Effector memory CD4-positive, alpha-beta T cell (primary cell): ENCODE measurements at regions not wholly inside any gene's neighbourhood (a gene's known extent, or its start where the extent isn't known, plus 50 kb on each side); places are given as distances from the start of the nearest gene placed in this dataset.

ENCODE experiments used
- DNase-seq, 3 donors: peaks; one replicate each; pipeline ENCODE4 v3.0.0-alpha.2; 2020
- H3K27ac ChIP-seq: 2 replicates; pipeline ENCODE4 v1.7.0; 2013; ENCODE audit warnings: mild to moderate bottlenecking, low read length, moderate library complexity; ENCODE audit not compliant: insufficient read depth, poor library complexity, severe bottlenecking
- H3K27me3 ChIP-seq: replicated peaks from 2 replicates; pipeline ENCODE4 v1.7.0; 2013; ENCODE audit warnings: mild to moderate bottlenecking, low read length; ENCODE audit not compliant: insufficient read depth, control insufficient read depth, poor library complexity, severe bottlenecking
- H3K36me3 ChIP-seq: 2 replicates; pipeline ENCODE4 v1.7.0; 2013; ENCODE audit warnings: mild to moderate bottlenecking, low read length, moderate library complexity; ENCODE audit not compliant: control insufficient read depth, insufficient read depth
- H3K4me1 ChIP-seq: 2 replicates; pipeline ENCODE4 v1.7.0; 2013; ENCODE audit warnings: low read length, mild to moderate bottlenecking; ENCODE audit not compliant: control insufficient read depth, insufficient read depth, poor library complexity, severe bottlenecking
- H3K4me3 ChIP-seq: 2 replicates; pipeline ENCODE4 v1.7.0; 2013; ENCODE audit warnings: low read length, low read depth, mild to moderate bottlenecking; ENCODE audit not compliant: insufficient read depth, poor library complexity, severe bottlenecking
- H3K9me3 ChIP-seq: 2 replicates; pipeline ENCODE4 v1.7.0; 2013; ENCODE audit warnings: mild to moderate bottlenecking, low read length, moderate library complexity; ENCODE audit not compliant: control insufficient read depth

DNA sequence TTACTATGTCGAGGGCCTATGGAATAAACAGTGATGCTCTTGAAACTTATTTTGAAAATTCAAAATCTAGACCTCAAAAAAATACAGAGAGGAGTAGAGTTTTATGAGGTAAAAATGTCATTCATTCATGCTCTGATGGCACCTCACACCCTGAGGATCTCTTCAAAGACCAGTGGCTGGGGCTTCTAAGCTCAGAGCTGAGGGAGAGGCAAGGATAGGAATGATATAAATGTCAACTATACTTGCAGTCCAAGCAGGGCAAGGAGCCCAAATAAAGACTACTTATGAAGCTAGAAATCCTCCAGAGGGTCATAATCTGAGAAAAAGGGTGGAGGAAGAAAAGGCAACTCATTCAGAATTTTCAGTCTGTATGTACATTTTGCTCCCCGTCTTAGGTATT, 136.7 kb upstream of the CARMIL1 start:
- Histone ChIP-seq H3K4me1 (peaks cover 8% of the 10 kb centered on the region), H3K27ac (no peak overlapping the region), H3K36me3 (no peaks in the 10 kb centered on the region), H3K27me3 (no peaks in the 10 kb centered on the region), H3K4me3 (no peak overlapping the region), H3K9me3 (no peaks in the 10 kb centered on the region)
- DNase-seq = no peak

DNA sequence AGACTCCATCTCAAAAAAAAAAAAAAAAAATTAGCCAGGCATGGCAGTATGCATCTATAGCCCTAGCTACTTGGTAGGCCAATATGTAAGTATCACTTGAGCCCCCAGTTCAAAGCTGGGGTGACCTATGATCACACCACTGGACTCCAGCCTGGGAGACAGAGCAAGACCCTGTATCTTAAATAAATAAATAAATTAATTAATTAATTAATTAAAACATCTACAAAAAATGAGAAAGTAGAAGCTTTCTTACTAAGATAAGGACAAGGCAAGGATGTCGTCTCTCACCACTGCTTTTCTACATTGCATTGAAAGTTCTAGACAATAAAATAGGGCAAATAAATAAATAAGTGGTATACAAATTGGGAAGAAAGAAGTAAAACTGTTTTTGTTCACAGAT, 134.3 kb upstream of the CARMIL1 start:
- DNase-seq = no peak
- H3K9me3 ChIP-seq = no peaks in the 10 kb centered on the region
- no peak overlapping the region for H3K27ac ChIP-seq
- no peak overlapping the region for H3K4me3 ChIP-seq
- no peaks in the 10 kb centered on the region for H3K4me1 ChIP-seq
- H3K27me3 ChIP-seq = no peaks in the 10 kb centered on the region
- no peaks in the 10 kb centered on the region for H3K36me3 ChIP-seq

- no peak for DNase-seq
- Histone ChIP-seq H3K4me3 (no peak overlapping the region), H3K27ac (no peak overlapping the region), H3K27me3 (no peaks in the 10 kb centered on the region), H3K9me3 (no peaks in the 10 kb centered on the region), H3K4me1 (no peaks in the 10 kb centered on the region), H3K36me3 (no peaks in the 10 kb centered on the region)
These were observed 132.0 kb upstream of the CARMIL1 start for GRCh38 chr6:25147223-25147622.

DNA sequence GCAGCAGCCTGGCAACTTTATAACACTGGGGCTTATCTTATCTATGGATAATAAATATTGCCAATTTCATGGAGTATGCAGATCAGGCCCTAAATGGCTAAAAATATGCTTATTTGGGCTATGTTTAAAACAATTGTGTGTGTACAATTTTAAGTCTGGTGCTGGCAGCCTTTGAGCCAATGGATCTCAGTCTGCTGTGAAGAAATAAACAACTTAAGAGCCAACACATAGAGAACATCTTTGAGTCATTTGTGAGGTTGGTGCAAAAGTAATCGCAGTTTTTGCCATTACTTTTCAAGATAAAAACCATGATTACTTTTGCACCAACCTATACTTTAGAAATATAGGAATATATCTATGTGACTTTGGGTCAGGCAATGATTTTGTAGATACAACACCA, 129.1 kb upstream of the CARMIL1 start:
- no peak overlapping the region for H3K27ac ChIP-seq
- no peaks in the 10 kb centered on the region for H3K36me3 ChIP-seq
- H3K4me3 ChIP-seq = no peak overlapping the region
- H3K9me3 ChIP-seq = no peaks in the 10 kb centered on the region
- no peak for DNase-seq
- H3K4me1 ChIP-seq = no peaks in the 10 kb centered on the region
- H3K27me3 ChIP-seq = no peaks in the 10 kb centered on the region

DNA sequence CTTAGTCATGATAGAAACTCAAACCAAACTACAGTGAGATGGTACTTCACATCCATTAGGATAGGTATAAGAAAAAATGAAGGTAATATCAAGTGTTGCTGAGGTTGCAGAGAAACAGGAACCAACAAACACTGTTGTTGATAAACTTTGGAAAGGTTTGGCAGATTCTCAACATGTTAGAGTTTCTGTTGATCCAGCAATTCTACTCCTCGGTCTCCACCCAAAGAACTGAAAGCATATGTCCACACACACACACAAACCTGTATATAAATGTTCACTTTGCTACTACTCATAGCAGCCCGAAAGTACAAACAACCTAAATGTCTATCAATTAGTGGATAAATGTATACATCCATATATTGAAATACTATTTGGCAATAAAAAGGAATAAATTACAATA, 128.3 kb upstream of the CARMIL1 start:
- H3K9me3 ChIP-seq = no peaks in the 10 kb centered on the region
- no peak overlapping the region for H3K27ac ChIP-seq
- no peaks in the 10 kb centered on the region for H3K4me1 ChIP-seq
- no peaks in the 10 kb centered on the region for H3K36me3 ChIP-seq
- H3K4me3 ChIP-seq = no peak overlapping the region
- DNase-seq = no peak
- H3K27me3 ChIP-seq = no peaks in the 10 kb centered on the region

- no peak overlapping the region for H3K27ac ChIP-seq
- H3K4me1 ChIP-seq = no peaks in the 10 kb centered on the region
- DNase-seq = no peak
- no peaks in the 10 kb centered on the region for H3K9me3 ChIP-seq
- H3K4me3 ChIP-seq = no peak overlapping the region
- no peaks in the 10 kb centered on the region for H3K36me3 ChIP-seq
- H3K27me3 ChIP-seq = no peaks in the 10 kb centered on the region
These were observed 126.1 kb upstream of the CARMIL1 start for GRCh38 chr6:25153079-25153478.

GRCh38 chr6:25154034-25154596, 125.1 kb upstream of the CARMIL1 start:
- no peak for DNase-seq
- Histone ChIP-seq H3K36me3 (no peaks in the 10 kb centered on the region), H3K9me3 (no peaks in the 10 kb centered on the region), H3K27ac (no peak overlapping the region), H3K4me3 (no peak overlapping the region), H3K27me3 (no peaks in the 10 kb centered on the region), H3K4me1 (no peaks in the 10 kb centered on the region)

DNA sequence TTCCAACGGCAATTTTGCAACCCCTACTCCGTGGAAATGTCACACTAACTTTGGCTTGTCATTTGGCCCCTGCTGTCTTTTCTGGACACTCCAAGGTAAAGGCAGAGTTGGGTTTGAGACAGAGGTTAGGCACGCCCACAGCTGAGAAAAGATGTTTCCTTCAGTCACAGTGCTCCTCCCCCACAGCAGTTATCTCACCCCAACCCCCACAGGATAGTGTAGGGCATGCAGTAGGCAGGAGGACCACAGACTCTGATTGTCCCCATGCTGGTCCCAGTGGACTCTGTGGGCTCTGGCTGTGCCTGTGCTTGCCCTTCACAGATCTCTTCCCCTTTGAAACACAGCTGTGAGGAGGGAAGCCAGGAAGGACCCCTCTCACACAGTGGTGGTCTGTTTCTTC, 124.0 kb upstream of the CARMIL1 start:
- Histone ChIP-seq H3K27ac (no peak overlapping the region), H3K4me1 (no peaks in the 10 kb centered on the region), H3K9me3 (no peaks in the 10 kb centered on the region), H3K27me3 (no peaks in the 10 kb centered on the region), H3K36me3 (no peaks in the 10 kb centered on the region), H3K4me3 (no peak overlapping the region)
- DNase-seq = no peak

GRCh38 chr6:25156123-25156522, 123.1 kb upstream of the CARMIL1 start:
- no peaks in the 10 kb centered on the region for H3K27me3 ChIP-seq
- DNase-seq = no peak
- no peaks in the 10 kb centered on the region for H3K36me3 ChIP-seq
- no peak overlapping the region for H3K4me3 ChIP-seq
- H3K27ac ChIP-seq = no peak overlapping the region
- H3K9me3 ChIP-seq = no peaks in the 10 kb centered on the region
- H3K4me1 ChIP-seq = no peaks in the 10 kb centered on the region

DNA sequence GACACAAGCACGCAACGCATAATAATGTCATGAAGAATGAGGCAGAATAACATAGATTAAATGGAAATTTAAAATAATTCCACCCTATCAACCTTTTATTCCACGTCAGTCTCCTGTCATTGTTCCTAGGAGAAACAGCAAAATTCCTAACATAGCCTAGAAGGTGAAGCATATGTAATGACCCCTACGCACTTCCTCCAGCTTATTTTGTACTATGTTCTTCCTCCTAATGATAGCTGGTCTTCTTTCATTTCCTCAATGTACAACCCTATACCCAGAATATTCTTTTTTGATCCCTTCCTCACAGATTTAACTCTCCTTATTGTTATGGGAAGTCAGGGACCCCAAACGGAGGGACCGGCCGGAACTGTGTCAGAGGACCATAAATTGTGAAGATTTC, 122.0 kb upstream of the CARMIL1 start:
- Histone ChIP-seq H3K9me3 (no peaks in the 10 kb centered on the region), H3K27ac (no peak overlapping the region), H3K36me3 (no peaks in the 10 kb centered on the region), H3K27me3 (no peaks in the 10 kb centered on the region), H3K4me3 (no peak overlapping the region), H3K4me1 (no peaks in the 10 kb centered on the region)
- no peak for DNase-seq

- no peak for DNase-seq
- Histone ChIP-seq H3K27ac (no peak overlapping the region), H3K36me3 (no peaks in the 10 kb centered on the region), H3K27me3 (no peaks in the 10 kb centered on the region), H3K9me3 (no peaks in the 10 kb centered on the region), H3K4me3 (no peak overlapping the region), H3K4me1 (no peaks in the 10 kb centered on the region)
These were observed 121.3 kb upstream of the CARMIL1 start for GRCh38 chr6:25157842-25158241.
